ENCODE measurements at regions not wholly inside any gene's neighbourhood (a gene's known extent, or its start where the extent isn't known, plus 50 kb on each side); places are given as distances from the start of the nearest gene placed in this dataset.

- Histone ChIP-seq H3K36me3 (no peaks in the 10 kb centered on the region), H3K9me3 (no peaks in the 10 kb centered on the region), H3K27me3 (no peaks in the 10 kb centered on the region), H3K4me3 (no peak overlapping the region), H3K4me1 (no peaks in the 10 kb centered on the region), H3K27ac (no peak overlapping the region)
- TF ChIP-seq, protein P1, sequence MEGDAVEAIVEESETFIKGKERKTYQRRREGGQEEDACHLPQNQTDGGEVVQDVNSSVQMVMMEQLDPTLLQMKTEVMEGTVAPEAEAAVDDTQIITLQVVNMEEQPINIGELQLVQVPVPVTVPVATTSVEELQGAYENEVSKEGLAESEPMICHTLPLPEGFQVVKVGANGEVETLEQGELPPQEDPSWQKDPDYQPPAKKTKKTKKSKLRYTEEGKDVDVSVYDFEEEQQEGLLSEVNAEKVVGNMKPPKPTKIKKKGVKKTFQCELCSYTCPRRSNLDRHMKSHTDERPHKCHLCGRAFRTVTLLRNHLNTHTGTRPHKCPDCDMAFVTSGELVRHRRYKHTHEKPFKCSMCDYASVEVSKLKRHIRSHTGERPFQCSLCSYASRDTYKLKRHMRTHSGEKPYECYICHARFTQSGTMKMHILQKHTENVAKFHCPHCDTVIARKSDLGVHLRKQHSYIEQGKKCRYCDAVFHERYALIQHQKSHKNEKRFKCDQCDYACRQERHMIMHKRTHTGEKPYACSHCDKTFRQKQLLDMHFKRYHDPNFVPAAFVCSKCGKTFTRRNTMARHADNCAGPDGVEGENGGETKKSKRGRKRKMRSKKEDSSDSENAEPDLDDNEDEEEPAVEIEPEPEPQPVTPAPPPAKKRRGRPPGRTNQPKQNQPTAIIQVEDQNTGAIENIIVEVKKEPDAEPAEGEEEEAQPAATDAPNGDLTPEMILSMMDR (IDR thresholded peaks at IDR 0.05), result no peak
- TF ChIP-seq POLR2AphosphoS5 (IDR thresholded peaks at IDR 0.05) (no peak), POLR2A (IDR thresholded peaks at IDR 0.05) (no peak)
- intact Hi-C loops (cut with DNase I; ENCODE audit: low total_unique reads), result no loop called here
- DNase-seq (ENCODE audit: low spot score in 2 of 2), result no peak
These were observed 128.4 kb upstream of the NPVF start for GRCh38 chr7:25356534-25357151.

DNA sequence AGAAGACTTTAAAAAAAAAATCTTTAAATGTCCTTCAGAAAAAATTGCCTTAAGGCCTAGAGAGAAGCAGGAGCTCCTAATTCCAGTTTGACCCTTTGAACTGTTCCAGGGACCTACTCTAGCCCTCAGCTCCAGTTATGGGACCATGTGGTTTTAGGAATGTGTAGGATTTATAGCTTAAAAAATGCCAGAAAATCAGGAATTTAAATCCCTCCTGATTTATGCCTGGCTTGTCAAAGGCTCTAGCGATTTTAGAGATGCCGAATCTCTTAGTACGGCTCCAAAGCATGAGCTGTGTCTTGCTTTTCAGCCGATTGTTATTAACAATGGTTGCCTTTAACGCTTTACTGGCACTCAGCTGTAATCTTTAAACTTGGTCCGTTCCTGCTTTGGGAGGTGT is 130.6 kb upstream of the NPVF start:
- H3K4me1 ChIP-seq, result no peaks in the 10 kb centered on the region
- no peak overlapping the region for H3K27ac ChIP-seq
- DNase-seq (ENCODE audit: low spot score in 2 of 2), result no peak
- intact Hi-C loops (cut with DNase I; ENCODE audit: low total_unique reads), result no loop called here
- no peaks in the 10 kb centered on the region for H3K27me3 ChIP-seq
- TF ChIP-seq POLR2AphosphoS5 (IDR thresholded peaks at IDR 0.05) (no peak), POLR2A (IDR thresholded peaks at IDR 0.05) (no peak)
- TF ChIP-seq, protein P1 (IDR thresholded peaks at IDR 0.05), result no peak
- no peaks in the 10 kb centered on the region for H3K9me3 ChIP-seq
- H3K36me3 ChIP-seq, result no peaks in the 10 kb centered on the region
- H3K4me3 ChIP-seq, result no peak overlapping the region

- Histone ChIP-seq H3K36me3 (no peaks in the 10 kb centered on the region), H3K4me3 (no peak overlapping the region), H3K27me3 (no peaks in the 10 kb centered on the region), H3K27ac (no peak overlapping the region), H3K4me1 (no peaks in the 10 kb centered on the region), H3K9me3 (no peaks in the 10 kb centered on the region)
- TF ChIP-seq POLR2A (IDR thresholded peaks at IDR 0.05) (no peak), POLR2AphosphoS5 (IDR thresholded peaks at IDR 0.05) (no peak)
- TF ChIP-seq, protein P1 (IDR thresholded peaks at IDR 0.05), result no peak
- DNase-seq (ENCODE audit: low spot score in 2 of 2), result no peak
- intact Hi-C loops (cut with DNase I; ENCODE audit: low total_unique reads), result no loop called here
These were observed 131.3 kb upstream of the NPVF start for GRCh38 chr7:25359471-25360059.

GRCh38 chr7:25360451-25360850 is 132.2 kb upstream of the NPVF start:
- H3K27ac ChIP-seq, result no peak overlapping the region
- TF ChIP-seq POLR2AphosphoS5 (IDR thresholded peaks at IDR 0.05) (no peak), POLR2A (IDR thresholded peaks at IDR 0.05) (no peak)
- TF ChIP-seq, protein P1 (IDR thresholded peaks at IDR 0.05), result no peak
- intact Hi-C loops (cut with DNase I; ENCODE audit: low total_unique reads), result no loop called here

GRCh38 chr7:25361387-25361786 is 133.1 kb upstream of the NPVF start:
- Histone ChIP-seq H3K4me3 (no peak overlapping the region), H3K27ac (peak overlapping the region in 1 of 2 donors; percentile 21), H3K27me3 (no peaks in the 10 kb centered on the region), H3K9me3 (no peaks in the 10 kb centered on the region), H3K36me3 (no peaks in the 10 kb centered on the region), H3K4me1 (no peaks in the 10 kb centered on the region)
- intact Hi-C loops (cut with DNase I; ENCODE audit: low total_unique reads), result no loop called here
- DNase-seq (ENCODE audit: low spot score in 2 of 2), result no peak
- no peak for TF ChIP-seq POLR2A (IDR thresholded peaks at IDR 0.05)

More at GRCh38 chr7:25360451-25360850, 132.2 kb upstream of the NPVF start:
- H3K9me3 ChIP-seq, result no peaks in the 10 kb centered on the region
- no peaks in the 10 kb centered on the region for H3K27me3 ChIP-seq
- no peaks in the 10 kb centered on the region for H3K4me1 ChIP-seq
- DNase-seq (ENCODE audit: low spot score in 2 of 2), result no peak
- H3K4me3 ChIP-seq, result no peak overlapping the region
- no peaks in the 10 kb centered on the region for H3K36me3 ChIP-seq

Measured in breast epithelium (tissue), 4 donors.